ENCODE measurements at regions not wholly inside any gene's neighbourhood (a gene's known extent, or its start where the extent isn't known, plus 50 kb on each side); places are given as distances from the start of the nearest gene placed in this dataset.
"Not testable (repeated sequence)": the region's sequence is repeated elsewhere in the genome, so short reads cannot be mapped to it uniquely, and the experiment has no call there.

DNA sequence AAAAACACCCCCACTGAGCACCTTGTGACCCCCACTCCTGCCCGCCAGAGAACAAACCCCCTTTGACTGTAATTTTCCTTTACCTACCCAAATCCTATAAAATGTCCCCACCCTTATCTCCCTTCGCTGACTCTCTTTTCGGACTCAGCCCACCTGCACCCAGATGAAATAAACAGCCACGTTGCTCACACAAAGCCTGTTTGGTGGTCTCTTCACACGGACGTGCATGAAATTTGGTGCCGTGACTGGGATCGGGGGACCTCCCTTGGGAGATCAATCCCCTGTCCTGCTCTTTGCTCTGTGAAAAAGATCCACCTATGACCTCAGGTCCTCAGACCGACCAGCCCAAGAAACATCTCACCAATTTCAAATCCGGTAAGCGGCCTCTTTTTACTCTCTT, 419.8 kb downstream of the MAFB start:
- H3K27ac ChIP-seq (ENCODE audit: low read depth, low read length); H3K36me3 ChIP-seq (ENCODE audit: insufficient read depth, low read length); H3K4me3 ChIP-seq (ENCODE audit: low read depth, low read length); H2AFZ ChIP-seq (ENCODE audit: low read length, unreplicated experiment); H3K79me2 ChIP-seq (ENCODE audit: control insufficient read depth, insufficient read depth, low read length, unreplicated experiment); H3K27me3 ChIP-seq (ENCODE audit: insufficient read depth, low read length); H3K4me1 ChIP-seq (ENCODE audit: control insufficient read depth, insufficient read depth, low read length, unreplicated experiment): not testable (repeated sequence)

DNA sequence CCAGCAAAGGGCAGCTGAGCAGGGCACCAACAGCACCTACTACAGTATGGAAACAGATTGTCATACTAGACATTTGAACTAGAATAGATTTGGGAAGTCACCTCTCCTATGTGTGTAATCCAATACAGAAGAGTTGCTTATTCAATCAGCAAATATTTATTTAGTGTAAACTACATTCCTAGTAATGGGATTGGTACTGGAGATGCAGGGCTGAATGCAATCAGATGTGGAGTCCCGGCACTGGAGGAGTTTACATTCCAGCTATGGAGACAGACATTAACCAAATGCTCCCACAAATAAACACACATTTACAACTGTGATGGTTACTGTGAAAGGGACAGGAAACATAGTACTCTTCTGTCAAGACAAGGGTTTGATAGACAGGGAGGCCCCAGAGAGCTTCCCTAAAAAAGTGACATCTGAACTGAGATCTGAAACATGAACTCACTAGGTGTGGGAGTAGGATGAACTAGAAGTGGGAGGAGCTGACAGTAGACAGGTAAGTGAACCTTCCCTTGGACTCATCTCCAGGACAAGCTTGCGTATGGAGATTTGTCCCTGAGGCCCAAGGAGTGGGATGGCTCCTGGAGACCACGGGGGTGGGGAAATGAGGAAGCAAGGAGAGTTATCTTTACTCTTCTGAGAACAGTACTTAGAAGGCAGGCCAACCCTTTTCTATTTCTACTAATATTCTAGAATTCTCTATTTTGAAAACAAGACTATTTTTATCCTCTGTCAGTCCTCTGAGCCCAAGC, 420.5 kb downstream of the MAFB start:
- H3K36me3 ChIP-seq (ENCODE audit: insufficient read depth, low read length), result no peaks in the 10 kb centered on the region
- no peak overlapping the region for H3K27ac ChIP-seq (ENCODE audit: low read depth, low read length)
- no peaks in the 10 kb centered on the region for H3K27me3 ChIP-seq (ENCODE audit: insufficient read depth, low read length)
- H3K4me1 ChIP-seq (ENCODE audit: control insufficient read depth, insufficient read depth, low read length, unreplicated experiment), result no peaks in the 10 kb centered on the region
- H3K79me2 ChIP-seq (ENCODE audit: control insufficient read depth, insufficient read depth, low read length, unreplicated experiment), result no peaks in the 10 kb centered on the region
- H3K4me3 ChIP-seq (ENCODE audit: low read depth, low read length), result no peak overlapping the region
- no peak overlapping the region for H2AFZ ChIP-seq (ENCODE audit: low read length, unreplicated experiment)

DNA sequence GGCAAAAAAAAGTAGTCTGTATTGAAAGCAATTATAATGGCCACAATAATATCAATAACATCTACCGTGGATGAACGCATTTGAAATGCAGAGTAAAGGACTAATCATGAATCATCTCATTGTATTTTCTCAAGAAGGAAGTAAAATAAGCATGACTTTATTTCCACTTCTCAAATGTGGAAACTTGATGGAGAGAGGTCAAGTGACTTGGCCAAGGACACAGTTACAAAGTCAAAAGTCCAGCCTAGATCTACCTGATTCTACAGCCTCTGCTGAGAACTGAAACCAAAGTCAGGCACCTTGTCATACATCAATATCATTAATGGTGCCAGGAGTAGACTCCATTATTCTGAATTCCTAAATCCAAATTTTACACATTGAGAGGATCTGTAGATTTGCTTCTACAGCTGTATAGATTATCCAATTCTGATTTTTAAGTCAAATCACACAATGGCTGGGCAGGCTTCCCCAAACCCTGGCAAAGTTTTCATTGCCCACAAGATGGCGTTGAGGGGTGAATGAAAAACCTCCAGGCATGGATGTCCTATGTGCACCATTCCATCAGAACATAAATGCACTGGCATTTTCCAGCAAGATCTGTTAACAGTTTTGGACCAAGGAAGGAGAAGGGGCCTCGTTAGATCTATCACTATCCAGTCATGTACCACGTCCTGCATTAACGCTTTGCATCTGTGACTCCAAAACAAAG, 423.1 kb downstream of the MAFB start:
- no peaks in the 10 kb centered on the region for H3K79me2 ChIP-seq (ENCODE audit: control insufficient read depth, insufficient read depth, low read length, unreplicated experiment)
- no peaks in the 10 kb centered on the region for H3K4me1 ChIP-seq (ENCODE audit: control insufficient read depth, insufficient read depth, low read length, unreplicated experiment)
- H3K27ac ChIP-seq (ENCODE audit: low read depth, low read length), result no peak overlapping the region

DNA sequence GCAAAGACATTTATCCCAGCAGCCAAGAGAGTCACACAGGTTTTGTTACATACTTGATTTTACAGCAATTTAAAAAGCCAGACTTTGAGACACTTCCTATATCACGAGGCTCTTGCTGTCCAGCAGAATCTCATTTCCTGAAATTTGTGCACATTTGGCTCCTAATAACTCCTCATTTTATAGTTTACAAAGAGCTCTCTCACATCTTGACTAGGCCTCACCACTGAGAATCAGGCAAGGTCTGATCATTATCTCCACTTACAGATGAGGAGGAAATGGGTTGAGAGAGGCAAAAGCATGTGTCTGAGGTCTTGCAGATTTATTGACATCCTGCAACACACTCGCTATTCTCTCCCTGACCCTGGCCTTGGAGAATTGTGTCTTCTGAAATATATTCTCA, 426.8 kb downstream of the MAFB start:
- peaks cover 7% of the 10 kb centered on the region; the same call in 1 of the 2 replicates for H3K27me3 ChIP-seq (ENCODE audit: insufficient read depth, low read length)
- H3K36me3 ChIP-seq (ENCODE audit: insufficient read depth, low read length), result no peaks in the 10 kb centered on the region
- H2AFZ ChIP-seq (ENCODE audit: low read length, unreplicated experiment), result no peak overlapping the region
- H3K4me1 ChIP-seq (ENCODE audit: control insufficient read depth, insufficient read depth, low read length, unreplicated experiment), result no peaks in the 10 kb centered on the region
- no peaks in the 10 kb centered on the region for H3K79me2 ChIP-seq (ENCODE audit: control insufficient read depth, insufficient read depth, low read length, unreplicated experiment)
- no peak overlapping the region for H3K27ac ChIP-seq (ENCODE audit: low read depth, low read length)
- H3K4me3 ChIP-seq (ENCODE audit: low read depth, low read length), result no peak overlapping the region

More for the DNA sequence above, 423.1 kb downstream of the MAFB start:
- no peaks in the 10 kb centered on the region for H3K27me3 ChIP-seq (ENCODE audit: insufficient read depth, low read length)
- no peak overlapping the region for H2AFZ ChIP-seq (ENCODE audit: low read length, unreplicated experiment)
- no peaks in the 10 kb centered on the region for H3K36me3 ChIP-seq (ENCODE audit: insufficient read depth, low read length)
- H3K4me3 ChIP-seq (ENCODE audit: low read depth, low read length), result no peak overlapping the region

DNA sequence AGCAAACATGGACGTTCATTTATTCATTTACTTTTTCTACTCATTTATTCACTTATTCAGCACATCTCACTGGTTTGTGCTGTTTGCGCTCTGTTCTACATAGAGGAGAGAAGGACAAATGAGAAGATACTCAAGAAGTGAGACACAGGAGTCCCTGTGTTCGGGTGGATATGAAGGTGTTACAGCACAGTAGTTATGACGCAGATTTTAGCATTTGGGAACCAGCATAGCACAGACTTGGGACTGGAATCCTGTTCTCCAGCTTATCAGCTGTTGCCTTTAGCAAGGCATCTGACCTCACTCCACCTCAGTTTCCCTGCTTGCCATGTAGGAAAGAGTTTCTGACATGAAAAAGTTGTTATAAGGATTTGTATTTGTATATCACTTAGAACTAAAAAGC, 430.1 kb downstream of the MAFB start:
- Histone ChIP-seq H3K4me1 (ENCODE audit: control insufficient read depth, insufficient read depth, low read length, unreplicated experiment) (no peaks in the 10 kb centered on the region), H3K4me3 (ENCODE audit: low read depth, low read length) (no peak overlapping the region), H3K27ac (ENCODE audit: low read depth, low read length) (no peak overlapping the region), H3K79me2 (ENCODE audit: control insufficient read depth, insufficient read depth, low read length, unreplicated experiment) (no peaks in the 10 kb centered on the region), H2AFZ (ENCODE audit: low read length, unreplicated experiment) (no peak overlapping the region), H3K36me3 (ENCODE audit: insufficient read depth, low read length) (no peaks in the 10 kb centered on the region), H3K27me3 (ENCODE audit: insufficient read depth, low read length) (peaks cover 13% of the 10 kb centered on the region; the same call in 1 of the 2 replicates)

DNA sequence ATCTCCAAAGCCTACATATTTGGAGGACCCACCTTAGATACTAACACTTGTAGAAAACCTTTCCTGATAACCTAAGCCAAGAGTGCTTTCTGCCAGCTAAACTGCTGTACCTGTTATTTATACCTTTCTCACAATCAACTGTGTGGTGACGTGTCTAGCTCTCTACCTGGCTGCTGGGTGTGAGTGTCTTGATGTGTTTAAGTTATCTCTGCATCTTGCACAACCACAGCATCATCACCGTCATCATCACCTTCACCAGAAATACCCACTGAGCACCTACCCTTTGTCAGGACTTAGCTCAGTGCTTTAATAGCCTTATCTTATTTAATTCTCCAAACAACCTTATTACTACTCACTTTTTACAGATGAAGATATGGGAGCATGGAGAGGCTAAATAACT, 431.3 kb downstream of the MAFB start:
- H3K4me3 ChIP-seq (ENCODE audit: low read depth, low read length), result no peak overlapping the region
- H3K27ac ChIP-seq (ENCODE audit: low read depth, low read length), result no peak overlapping the region
- no peaks in the 10 kb centered on the region for H3K4me1 ChIP-seq (ENCODE audit: control insufficient read depth, insufficient read depth, low read length, unreplicated experiment)
- no peaks in the 10 kb centered on the region for H3K36me3 ChIP-seq (ENCODE audit: insufficient read depth, low read length)
- H3K79me2 ChIP-seq (ENCODE audit: control insufficient read depth, insufficient read depth, low read length, unreplicated experiment), result no peaks in the 10 kb centered on the region
- H3K27me3 ChIP-seq (ENCODE audit: insufficient read depth, low read length), result peaks cover 17% of the 10 kb centered on the region; the same call in 1 of the 2 replicates
- no peak overlapping the region for H2AFZ ChIP-seq (ENCODE audit: low read length, unreplicated experiment)

DNA sequence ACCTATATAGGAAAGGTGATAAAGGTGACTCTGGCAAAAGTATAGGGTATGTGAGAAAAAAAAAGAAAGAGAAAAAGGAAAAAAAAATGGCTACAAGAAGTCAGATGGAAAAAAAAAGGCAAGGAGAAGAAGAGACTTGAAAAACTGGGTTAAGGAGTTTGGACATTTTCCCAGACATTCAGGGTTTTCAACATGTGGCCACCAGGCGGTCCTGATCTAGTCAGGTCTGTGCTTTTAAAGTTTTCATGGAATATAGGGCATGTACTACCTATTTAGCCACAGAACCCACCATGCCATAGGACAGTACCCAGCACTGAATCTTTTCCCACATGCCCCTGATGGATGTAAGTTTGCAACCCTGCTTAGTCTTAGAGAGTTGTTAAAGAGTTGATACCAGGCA, 433.7 kb downstream of the MAFB start:
- Histone ChIP-seq H3K36me3 (ENCODE audit: insufficient read depth, low read length) (no peaks in the 10 kb centered on the region), H3K27ac (ENCODE audit: low read depth, low read length) (no peak overlapping the region), H3K27me3 (ENCODE audit: insufficient read depth, low read length) (peaks cover 17% of the 10 kb centered on the region; the same call in 1 of the 2 replicates), H3K79me2 (ENCODE audit: control insufficient read depth, insufficient read depth, low read length, unreplicated experiment) (no peaks in the 10 kb centered on the region), H2AFZ (ENCODE audit: low read length, unreplicated experiment) (no peak overlapping the region), H3K4me1 (ENCODE audit: control insufficient read depth, insufficient read depth, low read length, unreplicated experiment) (no peaks in the 10 kb centered on the region), H3K4me3 (ENCODE audit: low read depth, low read length) (no peak overlapping the region)

DNA sequence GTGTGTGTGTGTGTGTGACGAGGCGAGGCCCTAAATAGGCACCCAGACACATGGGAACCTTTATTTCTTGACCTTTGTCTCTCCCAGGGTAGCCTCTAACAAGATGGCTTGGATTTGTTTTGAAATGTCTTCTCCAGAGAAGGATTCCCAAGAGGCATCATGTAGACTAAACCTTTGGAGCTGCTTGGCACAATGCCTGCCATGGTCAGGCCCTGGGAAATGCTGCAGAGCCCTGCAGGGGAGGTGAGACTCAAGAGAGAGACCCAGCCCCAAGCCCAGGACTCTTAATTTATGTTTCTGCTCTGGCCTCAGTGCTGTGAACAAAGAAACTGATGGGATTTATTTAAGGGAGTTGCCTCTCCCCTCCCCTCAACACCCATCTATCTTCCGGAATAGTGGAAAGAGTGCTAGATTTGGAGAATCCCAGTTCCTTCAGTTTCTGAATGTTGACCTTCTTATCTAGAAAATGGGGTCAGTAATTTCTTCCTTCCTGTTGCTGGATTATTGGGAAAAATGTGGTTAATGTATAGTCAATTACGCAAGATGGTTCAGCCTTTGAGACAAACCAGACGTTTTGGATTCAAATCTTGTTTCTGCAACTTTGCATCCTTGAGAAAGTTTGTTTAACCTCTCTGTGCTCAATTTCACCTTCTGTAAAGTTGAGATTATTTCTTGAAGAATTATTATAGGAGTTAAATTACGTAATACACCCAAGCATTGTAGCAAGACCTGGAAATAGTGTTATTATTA, 434.8 kb downstream of the MAFB start:
- Histone ChIP-seq H2AFZ (ENCODE audit: low read length, unreplicated experiment) (no peak overlapping the region), H3K4me3 (ENCODE audit: low read depth, low read length) (no peak overlapping the region), H3K79me2 (ENCODE audit: control insufficient read depth, insufficient read depth, low read length, unreplicated experiment) (no peaks in the 10 kb centered on the region), H3K27me3 (ENCODE audit: insufficient read depth, low read length) (peaks cover 22% of the 10 kb centered on the region; the same call in 1 of the 2 replicates), H3K27ac (ENCODE audit: low read depth, low read length) (no peak overlapping the region), H3K36me3 (ENCODE audit: insufficient read depth, low read length) (no peaks in the 10 kb centered on the region), H3K4me1 (ENCODE audit: control insufficient read depth, insufficient read depth, low read length, unreplicated experiment) (no peaks in the 10 kb centered on the region)

DNA sequence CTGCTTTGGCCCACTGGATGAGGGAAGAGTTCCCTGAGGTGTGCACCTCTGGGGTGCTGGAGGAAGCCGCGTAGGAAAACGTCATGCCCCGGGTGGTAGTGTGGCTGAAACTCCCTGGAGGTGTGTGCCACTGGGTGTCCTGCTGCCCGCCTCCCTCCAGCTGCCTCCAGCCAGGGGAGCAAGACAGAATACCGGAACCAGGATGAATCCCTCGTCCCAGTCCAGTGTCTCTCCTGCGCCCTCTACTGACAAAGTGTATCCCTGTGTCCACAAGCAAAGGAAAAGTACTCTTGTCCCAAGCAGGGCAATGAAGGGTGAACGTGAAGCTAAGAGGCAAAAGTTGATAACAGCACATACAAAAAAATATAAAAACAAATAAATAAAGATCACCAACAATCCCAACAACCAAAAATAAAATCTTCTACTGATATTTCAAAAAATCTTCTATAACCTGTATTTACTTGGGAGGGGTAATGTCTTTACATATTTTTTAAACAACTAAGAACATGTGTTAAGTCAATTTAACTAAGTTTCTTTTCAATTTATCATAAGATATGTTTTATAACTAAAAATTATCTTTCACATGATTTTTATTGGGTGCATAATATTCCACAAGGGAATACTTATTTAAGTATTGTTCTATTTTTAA, 437.6 kb downstream of the MAFB start:
- Histone ChIP-seq H3K27me3 (ENCODE audit: insufficient read depth, low read length) (peaks cover 18% of the 10 kb centered on the region; the same call in 1 of the 2 replicates), H2AFZ (ENCODE audit: low read length, unreplicated experiment) (no peak overlapping the region), H3K79me2 (ENCODE audit: control insufficient read depth, insufficient read depth, low read length, unreplicated experiment) (no peaks in the 10 kb centered on the region), H3K36me3 (ENCODE audit: insufficient read depth, low read length) (no peaks in the 10 kb centered on the region), H3K27ac (ENCODE audit: low read depth, low read length) (no peak overlapping the region), H3K4me3 (ENCODE audit: low read depth, low read length) (no peak overlapping the region), H3K4me1 (ENCODE audit: control insufficient read depth, insufficient read depth, low read length, unreplicated experiment) (no peaks in the 10 kb centered on the region)

DNA sequence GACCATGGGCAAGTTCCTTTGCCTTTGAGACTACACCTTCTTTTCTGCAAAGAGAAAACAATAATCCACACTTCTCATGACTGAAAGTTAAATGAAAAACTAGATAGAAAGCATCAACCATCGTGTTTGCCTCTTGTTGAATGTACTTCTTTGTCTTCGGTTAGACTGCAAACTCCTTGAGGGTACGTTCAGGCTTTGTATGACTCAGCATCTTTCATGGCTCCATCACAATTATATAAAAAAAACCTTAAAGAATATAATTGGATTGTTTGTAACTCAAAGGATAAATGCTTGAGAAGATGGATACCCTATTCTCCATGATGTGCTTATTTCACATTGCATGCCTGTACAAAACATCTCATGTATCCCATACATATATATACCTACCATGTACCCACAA, 439.2 kb downstream of the MAFB start:
- H3K27me3 ChIP-seq (ENCODE audit: insufficient read depth, low read length), result peaks cover 24% of the 10 kb centered on the region; the same call in 1 of the 2 replicates
- no peaks in the 10 kb centered on the region for H3K36me3 ChIP-seq (ENCODE audit: insufficient read depth, low read length)

More for the DNA sequence above, 439.2 kb downstream of the MAFB start:
- Histone ChIP-seq H3K4me3 (ENCODE audit: low read depth, low read length) (no peak overlapping the region), H2AFZ (ENCODE audit: low read length, unreplicated experiment) (no peak overlapping the region), H3K4me1 (ENCODE audit: control insufficient read depth, insufficient read depth, low read length, unreplicated experiment) (no peaks in the 10 kb centered on the region), H3K27ac (ENCODE audit: low read depth, low read length) (no peak overlapping the region), H3K79me2 (ENCODE audit: control insufficient read depth, insufficient read depth, low read length, unreplicated experiment) (no peaks in the 10 kb centered on the region)
